Peyer's patch (tissue), 4 donors: ENCODE measurements at regions not wholly inside any gene's neighbourhood (a gene's known extent, or its start where the extent isn't known, plus 50 kb on each side); places are given as distances from the start of the nearest gene placed in this dataset.

Experiments
- DNase-seq, 3 donors: peaks; one replicate each; pipeline ENCODE4 v3.0.0-alpha.2; 2017 to 2019
- H3K27ac ChIP-seq, 4 donors: fragments of 200-600 bp; sonication (generic); one replicate each; pipeline ENCODE4 v1.5.1; 2016 to 2019
- H3K27me3 ChIP-seq, 2 donors: fragments of 200-600 bp; sonication (generic); one replicate each; pipeline ENCODE4 v1.5.1; 2019
- H3K36me3 ChIP-seq, 3 donors: fragments of 200-600 bp; sonication (generic); one replicate each; pipeline ENCODE4 v1.5.1; 2016 to 2019
- H3K4me1 ChIP-seq, 4 donors: fragments of 200-600 bp; sonication (generic); one replicate each; pipeline ENCODE4 v1.5.1; 2016 to 2019
- H3K4me3 ChIP-seq, 4 donors: fragments of 200-600 bp; sonication (generic); 1 replicate in 3 of 4; 2 replicates in 1 of 4; pipeline ENCODE4 v1.5.1; 2016 to 2019; ENCODE audit warnings: mild to moderate bottlenecking in 1 of 4
- H3K9me3 ChIP-seq, 4 donors: fragments of 200-600 bp; sonication (generic); one replicate each; pipeline ENCODE4 v1.5.1; 2016 to 2019; ENCODE audit warnings: mild to moderate bottlenecking in 1 of 4
- CTCF ChIP-seq, 6 experiments: fragments of 450-650 bp in 4 of 6; fragments of 200-600 bp in 2 of 6; sonication (generic) in 1 of 6; IDR thresholded peaks; one replicate each; pipeline ENCODE4 v1.5.1; 2017 to 2019; ENCODE audit warnings: antibody characterized with exemption in 6 of 6, mild to moderate bottlenecking in 3 of 6, moderate library complexity in 1 of 6
- POLR2A ChIP-seq, 2 donors: fragments of 450-650 bp; IDR thresholded peaks; one replicate each; pipeline ENCODE4 v1.5.1; 2017; ENCODE audit warnings: antibody characterized with exemption in 2 of 2, mild to moderate bottlenecking in 2 of 2, moderate library complexity in 2 of 2

DNA sequence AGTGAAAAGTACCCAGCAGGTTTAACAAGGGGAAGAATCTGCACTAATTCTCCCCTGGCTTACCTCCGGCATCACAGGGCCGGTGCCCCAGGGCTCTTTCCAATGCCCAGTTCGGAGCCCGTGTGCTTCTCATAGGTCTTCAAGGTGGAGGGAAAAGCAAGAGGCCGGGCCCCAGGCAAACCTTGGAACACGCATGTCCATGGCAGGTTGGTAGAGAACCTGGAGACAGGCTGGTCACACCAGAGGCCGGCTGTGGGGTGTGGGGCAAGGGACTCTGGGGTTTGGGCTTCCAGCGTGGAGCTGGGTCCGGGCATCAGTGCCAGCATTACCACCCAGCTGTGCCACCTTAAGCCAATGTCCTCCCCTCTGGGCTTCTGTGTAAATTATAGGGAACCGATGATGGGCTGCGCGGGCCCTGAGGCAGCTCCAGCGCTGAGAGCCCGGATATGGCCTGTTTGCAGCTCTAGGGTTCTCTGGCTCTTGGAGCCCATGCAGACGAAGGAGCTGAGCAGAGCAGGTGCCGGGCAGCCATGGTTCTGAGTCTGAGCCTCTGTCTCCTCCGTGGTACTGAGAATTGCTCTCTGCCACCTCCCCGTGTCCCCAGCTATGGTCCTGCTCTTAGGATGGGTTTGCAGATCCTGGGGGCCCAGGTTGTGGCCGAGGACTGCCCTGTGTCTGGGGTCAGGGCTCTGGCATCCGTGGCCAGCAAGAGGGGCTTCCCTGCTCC, 197.0 kb upstream of the C14orf180 start:
- Histone ChIP-seq H3K27ac (no peak overlapping the region), H3K4me3 (no peak overlapping the region)

GRCh38 chr14:104383088-104383995, 196.2 kb upstream of the C14orf180 start:
- peak in 2 of 3 donors; percentile 28 to 34 for DNase-seq
- TF ChIP-seq CTCF (IDR thresholded peaks at IDR 0.05) = no peak
- no peak for TF ChIP-seq POLR2A (IDR thresholded peaks at IDR 0.05)
- Histone ChIP-seq H3K36me3 (no peaks in the 10 kb centered on the region), H3K4me1 (peaks cover 0 to 7% (median 0%) of the 10 kb centered on the region in 4 donors), H3K27ac (no peak overlapping the region), H3K27me3 (no peaks in the 10 kb centered on the region), H3K4me3 (no peak overlapping the region), H3K9me3 (peaks cover 0 to 5% (median 2%) of the 10 kb centered on the region in 4 donors)

More for the DNA sequence above, 197.0 kb upstream of the C14orf180 start:
- peaks cover 0 to 5% (median 2%) of the 10 kb centered on the region in 4 donors for H3K9me3 ChIP-seq
- H3K4me1 ChIP-seq = peaks cover 0 to 7% (median 0%) of the 10 kb centered on the region in 4 donors
- no peaks in the 10 kb centered on the region for H3K36me3 ChIP-seq
- H3K27me3 ChIP-seq = no peaks in the 10 kb centered on the region
- peak in 1 of 3 donors; percentile 40 for DNase-seq
- no peak for TF ChIP-seq POLR2A (IDR thresholded peaks at IDR 0.05)

DNA sequence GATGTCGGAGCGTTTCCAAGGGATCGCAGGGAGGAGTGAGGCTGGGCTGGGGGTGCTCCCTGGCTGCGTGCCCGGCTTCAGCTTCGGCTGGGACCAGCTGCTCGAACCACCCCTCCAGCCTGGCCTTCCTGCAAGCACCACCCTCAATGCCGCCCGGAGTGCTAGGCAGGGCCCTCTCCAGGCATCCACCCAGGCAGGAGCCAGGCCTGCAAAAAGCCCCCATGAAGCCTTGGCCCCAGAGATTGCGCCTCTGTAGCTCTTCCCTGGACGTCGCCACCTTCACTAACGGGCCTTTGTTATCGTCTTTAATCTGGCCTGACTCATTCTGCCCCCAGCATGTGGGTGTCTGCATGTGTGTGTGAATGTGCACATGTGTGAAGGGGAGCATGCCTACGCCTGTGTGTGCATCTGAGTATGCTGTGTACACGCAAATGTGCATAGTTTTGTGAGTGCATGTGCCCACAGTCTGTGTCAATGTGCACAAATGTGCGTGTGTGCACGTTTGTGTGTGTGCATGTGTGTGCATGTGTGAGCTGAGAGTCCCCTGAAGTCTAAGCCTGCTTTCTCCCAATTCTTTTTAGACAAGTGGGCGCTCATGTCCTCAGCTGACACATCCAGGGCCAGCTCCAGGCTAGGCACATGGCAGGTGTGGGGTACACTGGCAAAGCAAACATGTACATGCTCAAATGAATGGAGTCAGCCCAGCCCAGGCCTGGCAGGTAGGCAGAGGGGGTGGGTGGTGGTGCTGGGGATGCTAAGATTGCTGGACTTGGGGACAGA, 195.4 kb upstream of the C14orf180 start:
- no peak overlapping the region for H3K27ac ChIP-seq
- H3K27me3 ChIP-seq = no peaks in the 10 kb centered on the region
- no peak for TF ChIP-seq CTCF (IDR thresholded peaks at IDR 0.05)
- H3K36me3 ChIP-seq = no peaks in the 10 kb centered on the region
- H3K4me3 ChIP-seq = no peak overlapping the region
- DNase-seq = peak in 1 of 3 donors; percentile 15
- peaks cover 0 to 5% (median 2%) of the 10 kb centered on the region in 4 donors for H3K9me3 ChIP-seq
- peaks cover 0 to 7% (median 0%) of the 10 kb centered on the region in 4 donors for H3K4me1 ChIP-seq

- Histone ChIP-seq H3K27ac (no peak overlapping the region), H3K4me3 (no peak overlapping the region), H3K4me1 (peaks cover 0 to 7% (median 0%) of the 10 kb centered on the region in 4 donors), H3K36me3 (no peaks in the 10 kb centered on the region), H3K9me3 (peaks cover 0 to 5% (median 2%) of the 10 kb centered on the region in 4 donors), H3K27me3 (no peaks in the 10 kb centered on the region)
- TF ChIP-seq CTCF (IDR thresholded peaks at IDR 0.05) = no peak
- no peak for TF ChIP-seq POLR2A (IDR thresholded peaks at IDR 0.05)
- peak in 2 of 3 donors; percentile 18 to 32 for DNase-seq
Observed at GRCh38 chr14:104384776-104385071, 194.8 kb upstream of the C14orf180 start.

DNA sequence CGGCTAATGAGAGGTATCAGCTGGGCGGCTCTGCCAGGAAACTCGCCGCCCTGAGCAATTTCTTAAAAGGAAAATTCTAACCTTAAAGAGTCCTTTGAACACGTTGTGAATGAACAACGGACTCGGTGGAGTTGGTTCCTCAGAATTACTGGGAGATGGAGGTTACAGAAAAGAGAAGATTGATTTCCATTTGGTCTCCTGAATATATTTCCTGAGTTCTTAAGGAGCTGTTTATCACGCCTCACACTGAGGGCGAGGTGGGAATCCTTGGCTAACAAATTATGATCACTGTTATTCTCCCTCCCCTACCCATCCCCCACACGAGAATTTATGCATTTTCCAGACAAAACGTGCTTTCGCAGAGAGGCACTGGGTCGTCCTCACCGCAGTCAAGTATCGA, 194.5 kb upstream of the C14orf180 start:
- no peak overlapping the region for H3K27ac ChIP-seq
- no peak for DNase-seq
- H3K27me3 ChIP-seq = no peaks in the 10 kb centered on the region
- peaks cover 0 to 5% (median 2%) of the 10 kb centered on the region in 4 donors for H3K9me3 ChIP-seq
- no peak for TF ChIP-seq POLR2A (IDR thresholded peaks at IDR 0.05)
- TF ChIP-seq CTCF (IDR thresholded peaks at IDR 0.05) = no peak
- H3K36me3 ChIP-seq = no peaks in the 10 kb centered on the region
- no peak overlapping the region for H3K4me3 ChIP-seq
- H3K4me1 ChIP-seq = peaks cover 0 to 7% (median 0%) of the 10 kb centered on the region in 4 donors
